CD14-positive monocyte (primary cell): ENCODE measurements at regions not wholly inside any gene's neighbourhood (a gene's known extent, or its start where the extent isn't known, plus 50 kb on each side); places are given as distances from the start of the nearest gene placed in this dataset.

Experiments used
- DNase-seq, 3 donors: peaks; one replicate each; pipeline ENCODE4 v3.0.0-alpha.2; 2011 to 2022
- H2AFZ ChIP-seq: 2 replicates; pipeline ENCODE4 v1.6.0; 2012; ENCODE audit warnings: mild to moderate bottlenecking, low read depth, low read length, inconsistent platforms; ENCODE audit not compliant: insufficient read depth, poor library complexity, severe bottlenecking
- H3K27ac ChIP-seq, 2 donors: 1 replicate in 1 of 2; 2 replicates in 1 of 2; pipeline ENCODE4 v1.5.1; 2012 to 2013; ENCODE audit warnings: low read length in 2 of 2, control low read depth in 1 of 2, inconsistent platforms in 1 of 2, low read depth in 1 of 2, mild to moderate bottlenecking in 1 of 2
- H3K27me3 ChIP-seq, 2 donors: one replicate each; pipeline versions ENCODE4 v1.6.0 to v1.6.1; 2011 to 2013; ENCODE audit warnings: low read length in 2 of 2; ENCODE audit not compliant: control insufficient read depth in 2 of 2, insufficient read depth in 2 of 2
- H3K36me3 ChIP-seq, 2 donors: replicated peaks in 1 of 2; 1 replicate in 1 of 2; 2 replicates in 1 of 2; pipeline versions ENCODE4 v1.5.1 to v1.6.1; 2012 to 2013; ENCODE audit warnings: low read length in 2 of 2, control low read depth in 1 of 2, inconsistent platforms in 1 of 2, mild to moderate bottlenecking in 1 of 2; ENCODE audit not compliant: insufficient read depth in 2 of 2, control insufficient read depth in 1 of 2
- H3K4me1 ChIP-seq, 2 donors: 1 replicate in 1 of 2; 2 replicates in 1 of 2; pipeline versions ENCODE4 v1.5.1 to v1.6.1; 2012 to 2013; ENCODE audit warnings: low read length in 2 of 2, control low read depth in 1 of 2, inconsistent platforms in 1 of 2, mild to moderate bottlenecking in 1 of 2, moderate library complexity in 1 of 2; ENCODE audit not compliant: insufficient read depth in 2 of 2, control insufficient read depth in 1 of 2
- H3K4me2 ChIP-seq: replicated peaks from 2 replicates; pipeline ENCODE3; 2012; ENCODE audit warnings: low read length, moderate library complexity, mild to moderate bottlenecking; ENCODE audit not compliant: poor library complexity, severe bottlenecking; ENCODE audit errors: extremely low read depth
- H3K4me3 ChIP-seq, 3 experiments: fragments of 200-600 bp in 1 of 3; sonication (generic) in 1 of 3; replicated peaks in 1 of 3; 1 replicate in 2 of 3; 2 replicates in 1 of 3; pipeline ENCODE4 v1.5.1; 2011 to 2013; ENCODE audit warnings: low read length in 3 of 3, mild to moderate bottlenecking in 3 of 3, control low read depth in 2 of 3, low read depth in 2 of 3, inconsistent platforms in 1 of 3, moderate library complexity in 1 of 3
- H3K79me2 ChIP-seq: 2 replicates; pipeline ENCODE4 v1.6.0; 2012; ENCODE audit warnings: mild to moderate bottlenecking, control low read depth, inconsistent platforms, low read length, moderate library complexity; ENCODE audit not compliant: insufficient read depth
- H3K9ac ChIP-seq: 2 replicates; pipeline ENCODE4 v1.6.0; 2017; ENCODE audit warnings: low read length, mild to moderate bottlenecking; ENCODE audit not compliant: insufficient read depth, poor library complexity, severe bottlenecking
- H3K9me3 ChIP-seq, 2 donors: replicated peaks in 1 of 2; 1 replicate in 1 of 2; 2 replicates in 1 of 2; pipeline versions ENCODE4 v1.5.1 to v1.6.1; 2012 to 2013; ENCODE audit warnings: low read length in 2 of 2, control low read depth in 1 of 2; ENCODE audit not compliant: control insufficient read depth in 1 of 2, insufficient read depth in 1 of 2
- H4K20me1 ChIP-seq: 2 replicates; pipeline ENCODE4 v1.6.0; 2012; ENCODE audit warnings: mild to moderate bottlenecking, low read length, control low read depth, moderate library complexity; ENCODE audit not compliant: insufficient read depth
- H3K27ac Mint-ChIP-seq, 7 donors: one replicate each; pipeline ENCODE4 v1.8.0; 2020; ENCODE audit warnings: mild to moderate bottlenecking in 7 of 7, mixed read lengths in 7 of 7, moderate library complexity in 6 of 7, inconsistent platforms in 2 of 7
- H3K27me3 Mint-ChIP-seq, 3 donors: one replicate each; pipeline ENCODE4 v1.8.0; 2021 to 2022; ENCODE audit warnings: low read depth in 3 of 3, mild to moderate bottlenecking in 3 of 3, mixed read lengths in 3 of 3, moderate library complexity in 3 of 3, inconsistent platforms in 1 of 3
- H3K36me3 Mint-ChIP-seq, 2 donors: one replicate each; pipeline ENCODE4 v1.8.0; 2020; ENCODE audit warnings: mixed read lengths in 2 of 2, inconsistent platforms in 1 of 2, mild to moderate bottlenecking in 1 of 2
- H3K4me1 Mint-ChIP-seq: one replicate; pipeline ENCODE4 v1.8.0; 2020; ENCODE audit warnings: mild to moderate bottlenecking, mixed read lengths
- H3K4me3 Mint-ChIP-seq, 2 donors: one replicate each; pipeline ENCODE4 v1.8.0; 2020; ENCODE audit warnings: mild to moderate bottlenecking in 2 of 2, mixed read lengths in 2 of 2, moderate library complexity in 1 of 2
- H3K9me3 Mint-ChIP-seq, 7 donors: one replicate each; pipeline ENCODE4 v1.8.0; 2020 to 2022; ENCODE audit warnings: mixed read lengths in 7 of 7, mild to moderate bottlenecking in 6 of 7, moderate library complexity in 6 of 7, inconsistent platforms in 2 of 7
- CTCF ChIP-seq: fragments of 200-600 bp; IDR thresholded peaks from one replicate; pipeline ENCODE4 v1.8.0; 2022; ENCODE audit warnings: antibody characterized with exemption, mild to moderate bottlenecking
- whole genome bisulfite sequencing: methylation state at CpG from one replicate; pipeline ENCODE4 v1.1.5; 2013; ENCODE audit warnings: missing lambda C conversion rate; ENCODE audit not compliant: insufficient coverage; 5-methylcytosine and 5-hydroxymethylcytosine counted together
- intact Hi-C, 2 donors: fragments of 100-400 bp; cut with micrococcal nuclease; formaldehyde crosslinking; loops; one replicate each; pipeline versions ENCODE4 v1.15.0 to v1.15.1; 2023

GRCh38 chr7:68256295-68256694 is 1259.7 kb downstream of the TYW1 start:
- Mint-ChIP-seq H3K4me3 (no peak overlapping the region), H3K36me3 (no peaks in the 10 kb centered on the region), H3K4me1 (no peaks in the 10 kb centered on the region), H3K9me3 (peaks cover 9 to 40% (median 18%) of the 10 kb centered on the region in 7 donors), H3K27ac (no peak overlapping the region), H3K27me3 (no peaks in the 10 kb centered on the region)
- no peaks in the 10 kb centered on the region for H4K20me1 ChIP-seq
- no peak overlapping the region for H3K4me3 ChIP-seq
- H3K9me3 ChIP-seq: peaks cover 36 to 41% of the 10 kb centered on the region in 2 donors
- H3K4me2 ChIP-seq: no peak overlapping the region
- no peaks in the 10 kb centered on the region for H3K27me3 ChIP-seq
- H2AFZ ChIP-seq: no peak overlapping the region
- no peaks in the 10 kb centered on the region for H3K79me2 ChIP-seq
- no peak for TF ChIP-seq CTCF
- H3K27ac ChIP-seq: no peak overlapping the region
- no peaks in the 10 kb centered on the region for H3K4me1 ChIP-seq
- WGBS: 67% methylated on average over 1 of the region's 2 CpGs
- H3K36me3 ChIP-seq: no peaks in the 10 kb centered on the region
- intact Hi-C loops: no loop called here
- no peak for DNase-seq
- no peak overlapping the region for H3K9ac ChIP-seq

GRCh38 chr7:68258609-68259008 is 1262.0 kb downstream of the TYW1 start:
- H3K9me3 Mint-ChIP-seq: peaks cover 13 to 46% (median 26%) of the 10 kb centered on the region in 7 donors
- no peak overlapping the region for H3K27ac Mint-ChIP-seq
- H3K27me3 Mint-ChIP-seq: no peaks in the 10 kb centered on the region
- H3K36me3 Mint-ChIP-seq: no peaks in the 10 kb centered on the region
- H3K4me1 Mint-ChIP-seq: no peaks in the 10 kb centered on the region
- H3K27me3 ChIP-seq: no peaks in the 10 kb centered on the region
- H4K20me1 ChIP-seq: no peaks in the 10 kb centered on the region
- no peak for TF ChIP-seq CTCF
- no peak overlapping the region for H3K4me3 ChIP-seq
- no peaks in the 10 kb centered on the region for H3K79me2 ChIP-seq
- WGBS: 18% methylated on average over 3 of the region's 8 CpGs
- no peaks in the 10 kb centered on the region for H3K4me1 ChIP-seq
- no peak overlapping the region for H3K9ac ChIP-seq
- no peak overlapping the region for H2AFZ ChIP-seq
- no peaks in the 10 kb centered on the region for H3K36me3 ChIP-seq
- intact Hi-C loops: no loop called here
- peaks cover 47 to 60% of the 10 kb centered on the region in 2 donors for H3K9me3 ChIP-seq
- no peak overlapping the region for H3K4me3 Mint-ChIP-seq
- no peak overlapping the region for H3K27ac ChIP-seq
- no peak overlapping the region for H3K4me2 ChIP-seq
- no peak for DNase-seq
